ENCODE measurements at regions not wholly inside any gene's neighbourhood (a gene's known extent, or its start where the extent isn't known, plus 50 kb on each side); places are given as distances from the start of the nearest gene placed in this dataset.

GRCh38 chr20:22974354-22974753 is 60.8 kb upstream of the SSTR4 start:
- Histone ChIP-seq H3K79me2 (ENCODE audit: control insufficient read depth, insufficient read depth, low read length) (no peaks in the 10 kb centered on the region), H3K4me2 (ENCODE audit: insufficient read depth, low read length) (no peak overlapping the region), H3K4me1 (replicated peaks in 1 of 2; ENCODE audit: control insufficient read depth in 2 of 2, insufficient read depth in 2 of 2, low read length in 2 of 2) (no peaks in the 10 kb centered on the region), H3K9me1 (ENCODE audit: control insufficient read depth, insufficient read depth, low read length) (no peaks in the 10 kb centered on the region), H3K27ac (ENCODE audit: extremely low read depth, low read depth, low read length) (no peak overlapping the region), H3K9me3 (replicated peaks; ENCODE audit: control insufficient read depth, insufficient read depth, low read depth, low read length) (no peaks in the 10 kb centered on the region), H4K20me1 (replicated peaks; ENCODE audit: control insufficient read depth, insufficient read depth, low read length) (no peaks in the 10 kb centered on the region), H3K36me3 (ENCODE audit: control insufficient read depth, insufficient read depth, low read length) (no peaks in the 10 kb centered on the region), H3K4me3 (no peak overlapping the region), H3K27me3 (ENCODE audit: control insufficient read depth in 2 of 2, insufficient read depth in 2 of 2, low read length in 2 of 2) (no peaks in the 10 kb centered on the region), H3K9ac (ENCODE audit: insufficient read depth in 1 of 2, low read depth in 2 of 2, low read length in 2 of 2) (no peak overlapping the region), H2AFZ (ENCODE audit: low read depth, low read length) (no peak overlapping the region)
- intact Hi-C loops (cut with micrococcal nuclease) (loop anchor here (1.0 to 5.0 kb wide), 2 partner anchors 242 to 283 kb away; no protein-coding TSS in a partner anchor), in situ Hi-C loops (cut with MboI) (loop anchor here (25.0 kb wide), 1 partner anchor 637 kb away; no protein-coding TSS in a partner anchor)
- DNase-seq (ENCODE audit: extremely low read depth in 1 of 4, low spot score in 3 of 4), result peak; percentile 35 to 54 (median 52)
- peak; percentile 87 for FAIRE-seq
- ChIA-PET CTCF (ENCODE audit: low intra/inter-chr PET ratio) (no interaction called here), POLR2A (no interaction called here)
- peak; percentile 75 for ATAC-seq
- no TSS peak for BruUV-seq (replicated peaks)
- 0% methylated on average over 1 of the region's 1 CpG for WGBS (ENCODE audit: insufficient coverage, low coverage, missing lambda C conversion rate)
- TF ChIP-seq ZNF282 (CRISPR knock-in tag; IDR thresholded peaks at IDR 0.05) (no peak), EP400 (IDR thresholded peaks at IDR 0.05) (no peak), REST (IDR thresholded peaks at IDR 0.05; ENCODE audit: borderline replicate concordance) (peak; percentile 75), REST (CRISPR knock-in tag; IDR thresholded peaks at IDR 0.05; ENCODE audit: low read depth) (no peak), MLX (CRISPR knock-in tag; conservative IDR thresholded peaks at IDR 0.05) (no peak), CREM (IDR thresholded peaks at IDR 0.05; ENCODE audit: low read depth) (no peak), ZBTB5 (IDR thresholded peaks at IDR 0.05) (no peak), ZFP1 (CRISPR knock-in tag; IDR thresholded peaks at IDR 0.05) (no peak), MTA1 (IDR thresholded peaks at IDR 0.05; ENCODE audit: borderline replicate concordance) (no peak), CTCF (IDR thresholded peaks at IDR 0.05 in 2 of 3, conservative IDR thresholded peaks at IDR 0.05 in 1 of 3; ENCODE audit: insufficient read depth in 2 of 3, low read depth in 1 of 3, low read length in 3 of 3) (peak; percentile 57 to 69 (median 63))

Data from K562 (cell line).